ENCODE measurements at regions not wholly inside any gene's neighbourhood (a gene's known extent, or its start where the extent isn't known, plus 50 kb on each side); places are given as distances from the start of the nearest gene placed in this dataset.

GRCh38 chr4:179116011-179116410, 1673.8 kb upstream of the AGA start:
- H2AFZ ChIP-seq (ENCODE audit: low read length) = no peak overlapping the region
- ATAC-seq = no peak
- H3K36me3 ChIP-seq (replicated peaks in 1 of 2; ENCODE audit: control insufficient read depth in 1 of 2, insufficient read depth in 2 of 2, low read length in 2 of 2) = no peaks in the 10 kb centered on the region
- ChIA-PET CTCF (ENCODE audit: low intra/inter-chr PET ratio, low total read pairs) (no interaction called here), POLR2A (no interaction called here)
- no peak overlapping the region for H3K4me3 ChIP-seq (replicated peaks in 1 of 3; ENCODE audit: insufficient read depth in 1 of 3, low read depth in 2 of 3, low read length in 3 of 3)
- H3K9me3 ChIP-seq (ENCODE audit: low read length) = peaks cover 62% of the 10 kb centered on the region
- H3K4me2 ChIP-seq (ENCODE audit: low read depth, low read length) = no peak overlapping the region
- no peaks in the 10 kb centered on the region for H3K27me3 ChIP-seq (ENCODE audit: control insufficient read depth in 1 of 2, insufficient read depth in 2 of 2, low read length in 2 of 2)
- WGBS (ENCODE audit: low lambda C conversion rate) = 0% methylated on average over 2 of the region's 2 CpGs
- no peaks in the 10 kb centered on the region for H4K20me1 ChIP-seq (ENCODE audit: insufficient read depth, low read length)
- BruUV-seq (replicated peaks) = no TSS peak
- TF ChIP-seq MIXL1 (CRISPR knock-in tag; IDR thresholded peaks at IDR 0.05) = no peak
- no peaks in the 10 kb centered on the region for H3K79me2 ChIP-seq (ENCODE audit: insufficient read depth, low read length)
- no peak overlapping the region for H3K9ac ChIP-seq (ENCODE audit: insufficient read depth, low read depth, low read length)
- intact Hi-C loops (cut with micrococcal nuclease; ENCODE audit: unreplicated experiment) = no loop called here
- in situ Hi-C loops (cut with HindIII; ENCODE audit: extremely low pct_ligation_motif_present, low pct_unique_long_range_greater_than_20kb) = no loop called here
- H3K27ac ChIP-seq (ENCODE audit: extremely low read length, insufficient read depth, low read length) = no peak overlapping the region
- DNase-seq (ENCODE audit: low spot score) = no peak
- no peaks in the 10 kb centered on the region for H3K4me1 ChIP-seq (ENCODE audit: insufficient read depth, low read length)
- FAIRE-seq = no peak

GRCh38 chr4:179116581-179116980, 1674.3 kb upstream of the AGA start:
- Histone ChIP-seq H3K9ac (ENCODE audit: insufficient read depth, low read depth, low read length) (no peak overlapping the region), H4K20me1 (ENCODE audit: insufficient read depth, low read length) (no peaks in the 10 kb centered on the region), H3K4me1 (ENCODE audit: insufficient read depth, low read length) (no peaks in the 10 kb centered on the region), H3K4me3 (replicated peaks in 1 of 3; ENCODE audit: insufficient read depth in 1 of 3, low read depth in 2 of 3, low read length in 3 of 3) (no peak overlapping the region), H3K27ac (ENCODE audit: extremely low read length, insufficient read depth, low read length) (no peak overlapping the region), H3K36me3 (replicated peaks in 1 of 2; ENCODE audit: control insufficient read depth in 1 of 2, insufficient read depth in 2 of 2, low read length in 2 of 2) (no peaks in the 10 kb centered on the region), H3K79me2 (ENCODE audit: insufficient read depth, low read length) (no peaks in the 10 kb centered on the region), H2AFZ (ENCODE audit: low read length) (no peak overlapping the region), H3K9me3 (ENCODE audit: low read length) (peaks cover 60% of the 10 kb centered on the region), H3K27me3 (ENCODE audit: control insufficient read depth in 1 of 2, insufficient read depth in 2 of 2, low read length in 2 of 2) (no peaks in the 10 kb centered on the region), H3K4me2 (ENCODE audit: low read depth, low read length) (no peak overlapping the region)
- ATAC-seq (no peak), DNase-seq (ENCODE audit: low spot score) (no peak), FAIRE-seq (no peak)
- CTCF ChIA-PET (ENCODE audit: low intra/inter-chr PET ratio, low total read pairs) = no interaction called here
- POLR2A ChIA-PET = no interaction called here
- 1% methylated on average over 2 of the region's 2 CpGs for WGBS (ENCODE audit: low lambda C conversion rate)
- no peak for TF ChIP-seq ELK4 (CRISPR knock-in tag; IDR thresholded peaks at IDR 0.05; ENCODE audit: borderline replicate concordance)
- TF ChIP-seq HMGA1 (CRISPR knock-in tag; conservative IDR thresholded peaks at IDR 0.05) = no peak
- no peak for TF ChIP-seq ZSCAN20 (CRISPR knock-in tag; IDR thresholded peaks at IDR 0.05; ENCODE audit: borderline replicate concordance)
- no peak for TF ChIP-seq RBM39 (IDR thresholded peaks at IDR 0.05; ENCODE audit: low read depth, low read length, poor library complexity, severe bottlenecking)
- TF ChIP-seq TRIM24 (CRISPR knock-in tag; IDR thresholded peaks at IDR 0.05) = no peak
- TF ChIP-seq ZNF660 (CRISPR knock-in tag; IDR thresholded peaks at IDR 0.05; ENCODE audit: borderline replicate concordance, low read depth) = no peak
- no peak for TF ChIP-seq YEATS4 (CRISPR knock-in tag; IDR thresholded peaks at IDR 0.05; ENCODE audit: borderline replicate concordance)
- TF ChIP-seq PTBP1 (IDR thresholded peaks at IDR 0.05; ENCODE audit: low read depth, low read length, poor library complexity, severe bottlenecking) = no peak
- no peak for TF ChIP-seq DMAP1 (CRISPR knock-in tag; IDR thresholded peaks at IDR 0.05)
- in situ Hi-C loops (cut with HindIII; ENCODE audit: extremely low pct_ligation_motif_present, low pct_unique_long_range_greater_than_20kb) (no loop called here), intact Hi-C loops (cut with micrococcal nuclease; ENCODE audit: unreplicated experiment) (no loop called here)
- BruUV-seq (replicated peaks) = no TSS peak

Data from HepG2 (cell line).